ENCODE measurements at regions not wholly inside any gene's neighbourhood (a gene's known extent, or its start where the extent isn't known, plus 50 kb on each side); places are given as distances from the start of the nearest gene placed in this dataset.

GRCh38 chr4:27085396-27085795, 224.8 kb downstream of the STIM2 start:
- TF ChIP-seq CTCF (IDR thresholded peaks at IDR 0.05) (no peak), NPAS2 (CRISPR knock-in tag; IDR thresholded peaks at IDR 0.05; ENCODE audit: borderline replicate concordance) (no peak), HMGXB4 (CRISPR knock-in tag; IDR thresholded peaks at IDR 0.05; ENCODE audit: borderline replicate concordance) (no peak)
